DND-41 (cell line): ENCODE measurements at regions not wholly inside any gene's neighbourhood (a gene's known extent, or its start where the extent isn't known, plus 50 kb on each side); places are given as distances from the start of the nearest gene placed in this dataset.

Experiments used
- EZH2 ChIP-seq: IDR thresholded peaks from 3 replicates; pipeline ENCODE4 v1.6.1; 2012; ENCODE audit warnings: borderline replicate concordance, low read depth, mild to moderate bottlenecking, moderate library complexity, low read length, inconsistent platforms; ENCODE audit not compliant: severe bottlenecking
- TF ChIP-seq, protein P1 (sequence below): IDR thresholded peaks from 2 replicates; pipeline ENCODE4 v1.5.1; 2012; ENCODE audit warnings: borderline replicate concordance, low read length, moderate library complexity, mild to moderate bottlenecking; ENCODE audit not compliant: poor library complexity, severe bottlenecking; ENCODE audit errors: extremely low read depth

DNA sequence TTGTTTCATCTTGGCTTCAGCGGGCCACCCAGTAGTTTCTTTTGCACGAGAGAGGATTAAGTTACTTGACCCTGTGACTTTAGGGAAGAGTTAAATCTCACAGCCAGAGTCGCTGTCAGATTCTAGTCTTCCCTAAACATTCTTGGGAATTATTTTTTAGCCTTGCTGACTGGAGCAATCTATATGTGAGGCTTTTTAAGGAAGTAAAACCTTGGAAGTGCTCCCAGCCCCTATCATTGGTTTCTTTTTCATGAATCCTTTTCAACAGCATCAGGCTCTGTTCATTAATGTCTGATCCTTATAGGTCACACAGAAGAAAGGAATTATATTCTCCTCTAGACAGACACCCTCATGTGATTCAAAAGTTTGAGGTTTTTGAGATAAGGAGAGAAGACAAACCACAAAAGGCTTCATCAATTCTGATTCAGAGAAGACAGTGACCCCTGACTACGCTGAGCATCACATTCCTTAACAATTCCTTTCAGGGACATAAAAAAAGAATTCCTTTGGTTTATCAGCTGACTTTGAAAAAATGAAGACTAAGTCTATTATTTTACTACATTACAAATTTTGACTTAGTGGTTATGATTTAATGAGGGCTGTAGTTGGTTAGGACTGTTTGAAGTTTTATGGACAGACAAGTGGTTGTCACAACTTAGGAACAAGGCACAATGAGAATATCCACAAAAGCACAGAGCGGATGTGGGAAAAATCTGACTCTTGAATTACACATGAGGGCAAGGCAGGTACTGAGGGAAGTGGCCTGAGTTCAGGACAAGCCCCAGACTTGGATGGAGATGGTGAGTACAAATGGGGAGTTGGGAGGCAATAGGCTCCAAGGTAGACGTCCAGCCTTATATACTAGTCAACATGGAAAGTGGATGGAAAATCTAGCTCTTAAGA, 171.1 kb upstream of the STT3B start:
- TF ChIP-seq, protein P1, sequence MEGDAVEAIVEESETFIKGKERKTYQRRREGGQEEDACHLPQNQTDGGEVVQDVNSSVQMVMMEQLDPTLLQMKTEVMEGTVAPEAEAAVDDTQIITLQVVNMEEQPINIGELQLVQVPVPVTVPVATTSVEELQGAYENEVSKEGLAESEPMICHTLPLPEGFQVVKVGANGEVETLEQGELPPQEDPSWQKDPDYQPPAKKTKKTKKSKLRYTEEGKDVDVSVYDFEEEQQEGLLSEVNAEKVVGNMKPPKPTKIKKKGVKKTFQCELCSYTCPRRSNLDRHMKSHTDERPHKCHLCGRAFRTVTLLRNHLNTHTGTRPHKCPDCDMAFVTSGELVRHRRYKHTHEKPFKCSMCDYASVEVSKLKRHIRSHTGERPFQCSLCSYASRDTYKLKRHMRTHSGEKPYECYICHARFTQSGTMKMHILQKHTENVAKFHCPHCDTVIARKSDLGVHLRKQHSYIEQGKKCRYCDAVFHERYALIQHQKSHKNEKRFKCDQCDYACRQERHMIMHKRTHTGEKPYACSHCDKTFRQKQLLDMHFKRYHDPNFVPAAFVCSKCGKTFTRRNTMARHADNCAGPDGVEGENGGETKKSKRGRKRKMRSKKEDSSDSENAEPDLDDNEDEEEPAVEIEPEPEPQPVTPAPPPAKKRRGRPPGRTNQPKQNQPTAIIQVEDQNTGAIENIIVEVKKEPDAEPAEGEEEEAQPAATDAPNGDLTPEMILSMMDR: no peak
- TF ChIP-seq EZH2: no peak
